ENCODE measurements at regions not wholly inside any gene's neighbourhood (a gene's known extent, or its start where the extent isn't known, plus 50 kb on each side); places are given as distances from the start of the nearest gene placed in this dataset.
"Not testable (repeated sequence)": the region's sequence is repeated elsewhere in the genome, so short reads cannot be mapped to it uniquely, and the experiment has no call there.

- in situ Hi-C loops (cut with HindIII; ENCODE audit: low sequenced_read_pairs) = no loop called here
Observed at GRCh38 chr20:48411919-48412522, 415.8 kb downstream of the PREX1 start.

DNA sequence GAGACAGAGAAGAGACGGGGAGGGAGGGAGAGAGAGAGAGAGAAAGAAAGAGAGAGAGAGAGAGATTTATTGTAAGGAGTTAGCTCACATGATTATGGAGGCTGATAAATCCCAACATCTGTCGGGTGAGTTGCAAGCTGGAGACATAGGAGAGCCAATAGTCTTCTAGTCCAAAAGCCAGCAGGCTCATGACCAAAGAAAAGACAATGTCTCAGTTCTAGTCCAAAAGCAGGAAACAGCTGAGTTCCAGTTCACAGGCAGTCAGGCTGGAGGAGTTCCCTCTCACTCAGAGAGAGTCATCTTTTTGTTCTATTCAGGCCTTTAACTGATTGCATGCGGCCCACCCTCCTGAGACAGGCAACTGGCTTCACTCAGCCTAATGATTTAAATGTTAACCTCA lies 416.6 kb downstream of the PREX1 start:
- in situ Hi-C loops (cut with HindIII; ENCODE audit: low sequenced_read_pairs) = no loop called here

- in situ Hi-C loops (cut with HindIII; ENCODE audit: low sequenced_read_pairs) = no loop called here
Observed at GRCh38 chr20:48409055-48409615, 418.7 kb downstream of the PREX1 start.

- in situ Hi-C loops (cut with HindIII; ENCODE audit: low sequenced_read_pairs) = no loop called here
Observed at GRCh38 chr20:48407710-48408109, 420.1 kb downstream of the PREX1 start.

DNA sequence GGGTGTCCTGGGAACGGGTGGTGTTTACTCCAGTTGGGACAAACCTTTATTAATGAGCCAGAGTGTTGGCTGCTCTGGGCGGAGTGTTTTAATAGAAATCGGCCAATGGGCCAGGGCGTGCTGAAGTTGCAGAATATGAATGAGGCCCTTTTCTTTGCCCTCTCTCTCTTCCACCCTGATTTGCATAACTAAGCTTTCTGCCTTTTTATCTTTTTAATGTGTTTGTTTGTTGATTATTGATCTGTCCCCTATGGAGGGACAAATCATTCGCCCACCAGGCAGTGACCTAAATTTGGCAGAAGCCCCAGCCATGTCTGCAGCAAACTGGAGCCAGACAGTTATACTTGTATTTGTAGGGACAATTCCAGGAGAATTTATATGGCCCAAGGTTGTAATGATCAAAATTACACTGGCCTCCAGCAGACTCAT lies 420.9 kb downstream of the PREX1 start:
- in situ Hi-C loops (cut with HindIII; ENCODE audit: low sequenced_read_pairs) = no loop called here

GRCh38 chr20:48406498-48406897 lies 421.3 kb downstream of the PREX1 start:
- in situ Hi-C loops (cut with HindIII; ENCODE audit: low sequenced_read_pairs) = no loop called here

GRCh38 chr20:48405909-48406308 lies 421.9 kb downstream of the PREX1 start:
- in situ Hi-C loops (cut with HindIII; ENCODE audit: low sequenced_read_pairs) = no loop called here

GRCh38 chr20:48404598-48404997 lies 423.2 kb downstream of the PREX1 start:
- in situ Hi-C loops (cut with HindIII; ENCODE audit: low sequenced_read_pairs) = no loop called here

- in situ Hi-C loops (cut with HindIII; ENCODE audit: low sequenced_read_pairs) = no loop called here
Observed at GRCh38 chr20:48403167-48403761, 424.5 kb downstream of the PREX1 start.

GRCh38 chr20:48401359-48401758 lies 426.4 kb downstream of the PREX1 start:
- in situ Hi-C loops (cut with HindIII; ENCODE audit: low sequenced_read_pairs) = no loop called here

GRCh38 chr20:48400009-48400408 lies 427.8 kb downstream of the PREX1 start:
- in situ Hi-C loops (cut with HindIII; ENCODE audit: low sequenced_read_pairs) = no loop called here

DNA sequence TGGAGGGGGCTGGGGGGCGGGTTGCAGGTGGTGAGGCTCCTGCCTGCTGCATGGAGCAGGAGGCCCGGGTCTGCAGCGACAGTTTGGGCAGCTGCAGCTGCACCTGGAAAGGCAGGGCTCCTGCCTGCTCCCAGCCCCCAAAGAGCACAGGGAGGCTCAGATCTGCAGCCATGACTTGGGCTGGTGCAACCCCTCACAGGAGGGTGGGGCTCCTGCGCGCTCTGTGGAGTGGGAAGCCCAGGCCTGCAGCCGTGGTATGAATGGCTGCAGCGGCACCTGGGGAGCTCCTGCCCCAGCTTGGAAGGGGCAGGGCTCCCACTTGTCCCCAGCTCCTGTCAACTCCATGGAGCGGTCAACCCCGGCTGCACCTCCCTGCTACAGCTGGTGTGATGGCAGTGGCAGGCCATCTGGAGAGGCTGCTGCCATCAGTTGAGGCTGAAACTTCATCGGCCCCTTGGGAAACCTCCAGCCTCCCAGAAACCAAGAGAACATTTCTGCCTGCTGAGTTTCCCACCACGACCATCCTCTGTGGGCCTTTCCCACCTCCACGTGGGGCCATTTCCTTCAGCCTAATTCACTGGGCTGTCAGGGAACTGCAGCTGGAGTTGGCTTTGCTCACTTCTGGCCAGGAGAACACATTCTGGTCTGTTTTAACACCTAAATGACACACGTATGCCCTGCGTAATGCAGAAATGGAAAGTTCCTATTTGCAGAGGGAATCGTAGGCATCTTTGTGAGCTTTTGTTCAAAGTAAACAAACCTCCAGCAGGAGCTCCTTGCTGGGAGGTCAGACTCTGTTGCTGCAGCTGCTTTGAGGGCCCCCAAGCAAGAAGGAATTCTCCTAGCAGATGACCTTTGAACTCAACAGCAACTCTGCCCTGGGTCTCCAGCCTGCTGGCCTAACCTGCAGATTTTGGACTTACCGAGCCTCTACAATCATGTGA lies 429.0 kb downstream of the PREX1 start:
- in situ Hi-C loops (cut with HindIII; ENCODE audit: low sequenced_read_pairs) = no loop called here

DNA sequence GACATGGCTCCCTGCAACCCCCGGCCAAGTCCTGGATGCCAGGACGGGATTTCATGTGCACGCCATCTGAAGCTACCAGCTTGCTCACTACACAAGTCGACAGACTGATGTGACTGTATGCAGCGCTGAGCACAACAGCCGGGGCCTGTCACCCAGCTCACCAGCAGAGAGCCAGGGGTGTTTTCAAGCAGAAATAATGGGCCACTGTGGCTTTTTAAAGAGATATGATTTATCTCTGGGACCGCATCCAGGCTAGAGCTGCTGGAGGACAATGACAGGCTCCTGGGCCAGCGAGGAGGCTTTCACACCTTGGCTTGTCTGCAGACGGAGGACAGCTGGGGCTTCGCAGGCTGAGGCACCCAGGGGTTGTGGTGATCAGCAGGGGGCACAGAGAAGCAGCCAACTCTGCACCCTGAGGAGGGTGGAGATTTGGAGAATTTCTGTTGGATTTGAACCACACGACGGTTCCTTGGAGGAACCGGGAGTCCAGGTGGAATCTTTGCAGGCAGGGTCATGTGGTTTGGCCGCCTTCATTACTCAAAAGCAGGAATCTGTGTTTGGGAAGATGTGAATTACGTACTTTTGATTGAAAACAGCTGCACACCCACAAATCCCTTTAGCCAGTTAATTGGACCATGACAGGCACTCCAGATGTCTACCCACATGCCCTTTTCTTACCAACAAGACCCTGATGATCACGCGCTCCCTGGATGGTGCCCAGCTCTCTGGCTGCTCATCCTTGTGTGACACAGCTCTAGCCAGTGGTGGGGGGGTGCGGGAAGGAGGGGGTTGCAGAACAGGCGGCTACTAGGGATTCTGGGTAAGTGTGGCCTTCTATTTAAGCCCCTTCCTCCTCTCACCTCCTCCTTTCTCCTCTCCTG lies 430.6 kb downstream of the PREX1 start:
- in situ Hi-C loops (cut with HindIII; ENCODE audit: low sequenced_read_pairs) = not testable (repeated sequence)

DNA sequence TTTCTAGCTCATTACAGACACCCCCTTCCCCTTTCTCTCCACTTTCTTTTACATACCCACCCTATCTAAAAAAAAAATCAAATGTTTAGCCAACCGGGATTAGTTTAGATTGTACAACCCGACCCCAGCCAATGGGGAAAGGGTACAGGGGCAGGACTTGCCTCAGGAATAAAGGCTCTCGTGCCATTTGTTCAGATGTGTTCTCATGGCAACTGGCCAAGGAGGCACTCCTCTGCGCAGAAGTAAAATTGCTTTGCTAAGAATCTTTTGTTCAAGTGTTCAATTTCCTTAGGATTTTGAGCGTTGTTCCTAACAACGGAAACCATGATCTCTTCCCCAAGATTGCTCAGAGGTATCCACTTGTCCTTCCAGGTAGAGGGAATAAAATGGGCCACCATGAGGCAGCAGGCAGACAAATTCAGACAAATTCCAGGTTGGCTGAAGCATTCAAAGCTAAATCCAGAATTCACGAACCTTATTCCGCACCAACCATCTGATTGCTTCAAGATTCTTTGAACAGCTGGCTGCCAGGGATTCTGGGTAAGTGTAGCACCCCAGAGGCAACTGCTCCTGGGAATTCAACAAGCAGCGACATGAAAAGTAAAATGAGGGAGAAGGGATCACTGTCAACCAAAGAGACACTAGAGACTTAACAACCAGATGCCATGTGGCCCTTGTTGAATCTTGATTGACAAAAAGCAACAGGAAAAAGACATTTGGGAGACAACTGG lies 431.8 kb downstream of the PREX1 start:
- in situ Hi-C loops (cut with HindIII; ENCODE audit: low sequenced_read_pairs) = no loop called here

DNA sequence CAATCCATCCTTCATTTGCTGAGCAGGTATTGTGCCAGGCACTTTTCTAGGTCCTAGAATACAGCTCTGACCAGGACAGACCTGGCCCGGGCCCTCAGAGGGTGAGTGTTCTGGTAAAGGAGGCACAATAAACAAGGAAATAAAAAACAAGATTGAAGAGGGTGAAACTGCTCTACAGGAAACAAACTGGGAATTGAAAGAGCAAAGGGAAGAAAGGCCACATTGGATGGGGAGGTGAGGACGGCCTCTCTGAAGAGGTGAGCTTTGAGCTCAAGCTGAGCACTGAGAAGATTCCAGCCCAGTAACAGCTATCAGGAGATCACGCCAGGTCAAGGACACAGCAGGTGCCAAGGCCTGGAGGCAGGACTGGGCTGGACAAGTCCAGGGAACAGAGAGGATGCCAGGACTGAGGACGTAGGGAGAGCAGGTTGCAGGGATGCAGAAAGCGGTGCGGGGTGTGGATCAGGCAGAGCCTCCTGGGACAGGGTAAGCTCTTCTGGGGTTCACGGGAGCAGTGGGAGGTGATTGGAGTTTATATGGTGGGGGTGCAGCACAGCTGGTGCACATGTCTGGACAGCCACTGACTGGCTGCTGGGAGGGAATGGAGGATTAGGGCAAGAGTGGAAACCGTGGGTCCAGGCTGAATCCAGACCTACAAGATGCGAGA lies 433.3 kb downstream of the PREX1 start:
- in situ Hi-C loops (cut with HindIII; ENCODE audit: low sequenced_read_pairs) = no loop called here

- in situ Hi-C loops (cut with HindIII; ENCODE audit: low sequenced_read_pairs) = no loop called here
Observed at GRCh38 chr20:48393737-48394314, 434.0 kb downstream of the PREX1 start.

- in situ Hi-C loops (cut with HindIII; ENCODE audit: low sequenced_read_pairs) = no loop called here
Observed at GRCh38 chr20:48393311-48393685, 434.5 kb downstream of the PREX1 start.

- in situ Hi-C loops (cut with HindIII; ENCODE audit: low sequenced_read_pairs) = no loop called here
Observed at GRCh38 chr20:48392407-48393310, 435.1 kb downstream of the PREX1 start.
